GM23338 (cell line): ENCODE measurements at regions not wholly inside any gene's neighbourhood (a gene's known extent, or its start where the extent isn't known, plus 50 kb on each side); places are given as distances from the start of the nearest gene placed in this dataset.

Experiments used
- ATAC-seq: fragments of 200-7000 bp; cut with Tn5 transposase; 3 replicates; pipeline ENCODE4 v1.9.1; 2020
- DNase-seq: peaks from one replicate; pipeline ENCODE4 v3.0.0-alpha.2; 2015; ENCODE audit warnings: low spot score
- H2AFZ ChIP-seq: fragments of 200-600 bp; sonication (generic); 2 replicates; pipeline ENCODE4 v1.8.0; 2016; ENCODE audit warnings: antibody characterized with exemption, mild to moderate bottlenecking, moderate library complexity
- H3F3A ChIP-seq: fragments of 200-600 bp; sonication (generic); replicated peaks from 2 replicates; pipeline ENCODE4 v1.8.0; 2017; ENCODE audit warnings: antibody characterized with exemption, mixed run types, low read depth
- H3K27ac ChIP-seq: fragments of 200-600 bp; sonication (generic); 2 replicates; pipeline ENCODE4 v1.6.1; 2016; ENCODE audit warnings: low read depth
- H3K27me3 ChIP-seq: fragments of 200-600 bp; sonication (generic); 2 replicates; pipeline ENCODE4 v1.8.0; 2016; ENCODE audit warnings: mild to moderate bottlenecking, mixed run types, moderate library complexity; ENCODE audit not compliant: insufficient read depth
- H3K36me3 ChIP-seq: fragments of 200-600 bp; sonication (generic); 2 replicates; pipeline ENCODE4 v1.8.0; 2016; ENCODE audit warnings: mild to moderate bottlenecking; ENCODE audit not compliant: insufficient read depth
- H3K4me1 ChIP-seq: fragments of 200-600 bp; sonication (generic); 2 replicates; pipeline ENCODE4 v1.8.0; 2016; ENCODE audit warnings: mild to moderate bottlenecking, moderate library complexity; ENCODE audit not compliant: insufficient read depth
- H3K4me2 ChIP-seq: fragments of 200-600 bp; sonication (generic); 2 replicates; pipeline ENCODE4 v1.7.1; 2017; ENCODE audit warnings: mixed run types
- H3K4me3 ChIP-seq: fragments of 200-600 bp; sonication (generic); 2 replicates; pipeline ENCODE4 v1.6.1; 2016; ENCODE audit warnings: mixed run types
- H3K79me2 ChIP-seq: fragments of 200-600 bp; sonication (generic); replicated peaks from 2 replicates; pipeline ENCODE4 v1.8.0; 2017; ENCODE audit warnings: mild to moderate bottlenecking; ENCODE audit not compliant: insufficient read depth
- H3K9me2 ChIP-seq: fragments of 200-600 bp; sonication (generic); 2 replicates; pipeline ENCODE4 v1.8.0; 2017; ENCODE audit not compliant: insufficient read depth
- H4K20me1 ChIP-seq: fragments of 200-600 bp; sonication (generic); replicated peaks from 2 replicates; pipeline ENCODE4 v1.8.0; 2017; ENCODE audit warnings: mild to moderate bottlenecking; ENCODE audit not compliant: insufficient read depth
- H3K27ac Mint-ChIP-seq: 2 replicates; pipeline ENCODE4 v1.8.0; 2020; ENCODE audit warnings: inconsistent platforms, mild to moderate bottlenecking, moderate library complexity, mixed read lengths
- H3K27me3 Mint-ChIP-seq: 3 replicates; pipeline ENCODE4 v1.8.0; 2022; ENCODE audit warnings: low read depth, mild to moderate bottlenecking, moderate library complexity, mixed read lengths, inconsistent platforms; ENCODE audit not compliant: insufficient read depth, poor library complexity
- H3K36me3 Mint-ChIP-seq: 3 replicates; pipeline ENCODE4 v1.8.0; 2021; ENCODE audit warnings: low read depth, mild to moderate bottlenecking, inconsistent platforms, moderate library complexity, mixed read lengths
- H3K4me1 Mint-ChIP-seq: 3 replicates; pipeline ENCODE4 v1.8.0; 2020; ENCODE audit warnings: mild to moderate bottlenecking, inconsistent platforms, mixed read lengths
- H3K4me3 Mint-ChIP-seq: 3 replicates; pipeline ENCODE4 v1.8.0; 2021; ENCODE audit warnings: moderate library complexity, mild to moderate bottlenecking, inconsistent platforms, mixed read lengths
- H3K9me3 Mint-ChIP-seq: 3 replicates; pipeline ENCODE4 v1.8.0; 2020; ENCODE audit warnings: moderate library complexity, mild to moderate bottlenecking, inconsistent platforms, mixed read lengths
- CTCF ChIP-seq, 2 experiments: fragments of 200-600 bp in 1 of 2; sonication (generic) in 1 of 2; conservative IDR thresholded peaks; 2 replicates each; pipeline versions ENCODE4 v1.5.1 to v1.6.1; 2016 to 2017; ENCODE audit warnings: antibody characterized with exemption in 2 of 2, low read depth in 2 of 2, mild to moderate bottlenecking in 2 of 2, moderate library complexity in 1 of 2
- ETS1 ChIP-seq: IDR thresholded peaks from 2 replicates; pipeline ENCODE4 v1.6.1; 2016; ENCODE audit warnings: antibody characterized with exemption
- EZH2phosphoT487 ChIP-seq: fragments of 200-600 bp; sonication (generic); IDR thresholded peaks from one replicate; pipeline ENCODE4 v1.8.1; 2018; ENCODE audit warnings: antibody characterized with exemption; ENCODE audit not compliant: unreplicated experiment
- JUNB ChIP-seq: IDR thresholded peaks from one replicate; pipeline ENCODE4 v1.6.1; 2016; ENCODE audit warnings: antibody characterized with exemption; ENCODE audit not compliant: unreplicated experiment
- POLR2AphosphoS5 ChIP-seq: IDR thresholded peaks from 2 replicates; pipeline ENCODE4 v1.6.1; 2016; ENCODE audit warnings: antibody characterized with exemption, low read depth
- STAT1 ChIP-seq: IDR thresholded peaks from one replicate; pipeline ENCODE4 v1.6.1; 2016; ENCODE audit warnings: antibody characterized with exemption; ENCODE audit not compliant: unreplicated experiment
- ZNF462 ChIP-seq: fragments of 250-450 bp; sonication (Bioruptor Pico); IDR thresholded peaks from 2 replicates; pipeline ENCODE4 v1.5.0; 2020; ENCODE audit warnings: mild to moderate bottlenecking, moderate library complexity

GRCh38 chr11:39641751-39642150 is 1817.7 kb downstream of the LRRC4C start:
- no peak for ATAC-seq
- Histone ChIP-seq H3K36me3 (no peaks in the 10 kb centered on the region), H3K9me2 (no peaks in the 10 kb centered on the region), H3K4me2 (no peak overlapping the region), H3K79me2 (no peaks in the 10 kb centered on the region), H3F3A (no peaks in the 10 kb centered on the region), H3K27ac (no peak overlapping the region), H3K4me1 (no peaks in the 10 kb centered on the region), H4K20me1 (no peaks in the 10 kb centered on the region), H2AFZ (no peak overlapping the region), H3K27me3 (no peaks in the 10 kb centered on the region), H3K4me3 (no peak overlapping the region)
- H3K9me3 Mint-ChIP-seq = peaks cover 3% of the 10 kb centered on the region
- no peaks in the 10 kb centered on the region for H3K27me3 Mint-ChIP-seq
- no peak overlapping the region for H3K27ac Mint-ChIP-seq
- no peak overlapping the region for H3K4me3 Mint-ChIP-seq
- no peaks in the 10 kb centered on the region for H3K36me3 Mint-ChIP-seq
- no peak for DNase-seq
- H3K4me1 Mint-ChIP-seq = no peaks in the 10 kb centered on the region
- TF ChIP-seq JUNB (no peak), POLR2AphosphoS5 (no peak), EZH2phosphoT487 (no peak), CTCF (conservative IDR thresholded peaks at IDR 0.05; ENCODE audit: low read depth in 2 of 2) (no peak), STAT1 (no peak), ETS1 (no peak), ZNF462 (CRISPR knock-in tag) (no peak)
